ENCODE measurements at regions not wholly inside any gene's neighbourhood (a gene's known extent, or its start where the extent isn't known, plus 50 kb on each side); places are given as distances from the start of the nearest gene placed in this dataset.

DNA sequence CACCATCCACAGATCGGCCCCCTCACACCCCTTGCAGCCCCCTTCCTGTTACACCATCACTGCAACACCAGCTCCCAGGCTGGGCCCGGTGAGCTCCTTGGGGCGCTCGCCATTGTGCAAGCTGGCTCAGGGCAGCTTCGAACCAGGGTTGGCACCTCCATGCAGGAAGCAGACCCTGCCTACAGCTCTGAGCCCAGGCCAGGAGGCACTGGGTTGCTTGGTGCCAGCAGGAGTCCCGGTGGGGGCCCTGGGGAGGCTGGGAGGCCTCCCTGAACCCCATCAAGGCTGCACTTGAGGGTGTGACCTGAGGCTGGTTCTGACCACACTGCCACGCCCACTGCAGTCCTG lies 417.1 kb downstream of the CTTN start:
- Mint-ChIP-seq H3K9me3 (no peaks in the 10 kb centered on the region), H3K27ac (no peak overlapping the region), H3K36me3 (ENCODE audit: low read depth) (peaks cover 11% of the 10 kb centered on the region; the same call in 2 of the 3 replicates), H3K4me1 (peaks cover 4% of the 10 kb centered on the region), H3K4me3 (no peak overlapping the region), H3K27me3 (ENCODE audit: insufficient read depth, low read depth, poor library complexity) (peaks cover 21% of the 10 kb centered on the region)
- no peak for ATAC-seq
- H3K9me2 ChIP-seq (ENCODE audit: insufficient read depth) = peaks cover 9% of the 10 kb centered on the region; the same call in 1 of the 2 replicates
- H3K4me1 ChIP-seq (ENCODE audit: insufficient read depth) = no peaks in the 10 kb centered on the region
- H4K20me1 ChIP-seq (replicated peaks; ENCODE audit: insufficient read depth) = peaks cover 4% of the 10 kb centered on the region; the same call in 1 of the 2 replicates
- TF ChIP-seq CTCF (conservative IDR thresholded peaks at IDR 0.05; ENCODE audit: low read depth in 2 of 2) = no peak
- no peak for TF ChIP-seq ZNF331 (CRISPR knock-in tag; IDR thresholded peaks at IDR 0.05; ENCODE audit: low read depth)
- no peak for TF ChIP-seq EZH2 (IDR thresholded peaks at IDR 0.05; ENCODE audit: low read depth, unreplicated experiment)
- H3F3A ChIP-seq (replicated peaks; ENCODE audit: low read depth) = no peaks in the 10 kb centered on the region
- H3K27ac ChIP-seq (ENCODE audit: low read depth) = no peak overlapping the region
- H3K79me2 ChIP-seq (replicated peaks; ENCODE audit: insufficient read depth) = no peaks in the 10 kb centered on the region
- no peak for DNase-seq (ENCODE audit: low spot score)
- H3K4me2 ChIP-seq = no peak overlapping the region
- H3K4me3 ChIP-seq = no peak overlapping the region
- no peak overlapping the region for H2AFZ ChIP-seq
- H3K27me3 ChIP-seq (ENCODE audit: insufficient read depth) = no peaks in the 10 kb centered on the region
- H3K36me3 ChIP-seq (ENCODE audit: insufficient read depth) = no peaks in the 10 kb centered on the region

DNA sequence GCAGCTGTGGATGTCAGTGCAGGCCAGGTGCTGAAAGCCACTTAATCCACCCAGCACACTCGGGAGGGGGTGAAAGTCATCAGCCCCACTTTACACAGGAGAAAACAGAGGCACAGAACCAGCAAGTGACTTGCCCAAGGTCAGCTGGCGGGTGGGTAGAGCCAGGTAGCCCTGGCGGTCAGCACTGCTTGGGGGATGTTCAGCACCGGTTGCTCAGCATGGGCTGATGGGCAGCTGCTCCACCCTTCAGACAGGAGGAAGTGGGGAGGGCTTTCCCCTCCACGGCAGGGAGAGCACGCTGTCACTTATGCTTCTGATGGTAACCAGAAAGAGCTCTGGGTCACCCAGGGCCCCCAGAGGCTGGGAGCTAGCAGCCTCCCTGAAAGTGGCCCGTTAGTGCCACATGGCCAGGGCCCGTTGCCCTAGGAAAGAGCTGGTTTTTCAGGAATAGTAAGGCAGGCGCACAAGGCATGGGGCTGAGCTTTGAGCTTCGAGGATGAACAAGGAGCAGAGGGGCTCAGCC lies 417.9 kb downstream of the CTTN start:
- ATAC-seq = no peak

GRCh38 chr11:70818351-70818750 lies 420.0 kb downstream of the CTTN start:
- no peak for TF ChIP-seq JUNB (IDR thresholded peaks at IDR 0.05; ENCODE audit: unreplicated experiment)
- no peak for DNase-seq (ENCODE audit: low spot score)
- no peak overlapping the region for H3K27ac Mint-ChIP-seq
- Histone ChIP-seq H3K27me3 (ENCODE audit: insufficient read depth) (no peaks in the 10 kb centered on the region), H3K4me1 (ENCODE audit: insufficient read depth) (no peaks in the 10 kb centered on the region), H3F3A (replicated peaks; ENCODE audit: low read depth) (no peaks in the 10 kb centered on the region), H3K79me2 (replicated peaks; ENCODE audit: insufficient read depth) (no peaks in the 10 kb centered on the region), H3K4me2 (no peak overlapping the region), H4K20me1 (replicated peaks; ENCODE audit: insufficient read depth) (peaks cover 4% of the 10 kb centered on the region; the same call in 1 of the 2 replicates), H2AFZ (no peak overlapping the region), H3K36me3 (ENCODE audit: insufficient read depth) (no peaks in the 10 kb centered on the region), H3K27ac (ENCODE audit: low read depth) (no peak overlapping the region), H3K9me2 (ENCODE audit: insufficient read depth) (no peaks in the 10 kb centered on the region), H3K4me3 (no peak overlapping the region)
- peaks cover 11% of the 10 kb centered on the region for H3K27me3 Mint-ChIP-seq (ENCODE audit: insufficient read depth, low read depth, poor library complexity)
- no peak for ATAC-seq
- H3K9me3 Mint-ChIP-seq = no peaks in the 10 kb centered on the region; the same call in 2 of the 3 replicates
- no peak overlapping the region for H3K4me3 Mint-ChIP-seq
- peaks cover 5% of the 10 kb centered on the region; the same call in 2 of the 3 replicates for H3K36me3 Mint-ChIP-seq (ENCODE audit: low read depth)
- H3K4me1 Mint-ChIP-seq = peaks cover 4% of the 10 kb centered on the region; the same call in 2 of the 3 replicates

More for the DNA sequence above, 417.9 kb downstream of the CTTN start:
- DNase-seq (ENCODE audit: low spot score) = no peak
- no peak overlapping the region for H3K4me3 Mint-ChIP-seq
- TF ChIP-seq EZH2 (IDR thresholded peaks at IDR 0.05; ENCODE audit: low read depth, unreplicated experiment) = no peak
- H3K4me1 Mint-ChIP-seq = peaks cover 4% of the 10 kb centered on the region
- peaks cover 11% of the 10 kb centered on the region; the same call in 2 of the 3 replicates for H3K36me3 Mint-ChIP-seq (ENCODE audit: low read depth)
- H3F3A ChIP-seq (replicated peaks; ENCODE audit: low read depth) = no peaks in the 10 kb centered on the region
- no peaks in the 10 kb centered on the region for H3K79me2 ChIP-seq (replicated peaks; ENCODE audit: insufficient read depth)
- peaks cover 18% of the 10 kb centered on the region for H3K27me3 Mint-ChIP-seq (ENCODE audit: insufficient read depth, low read depth, poor library complexity)
- H2AFZ ChIP-seq = no peak overlapping the region
- no peaks in the 10 kb centered on the region for H3K27me3 ChIP-seq (ENCODE audit: insufficient read depth)
- peaks cover 4% of the 10 kb centered on the region; the same call in 1 of the 2 replicates for H4K20me1 ChIP-seq (replicated peaks; ENCODE audit: insufficient read depth)
- H3K9me2 ChIP-seq (ENCODE audit: insufficient read depth) = peaks cover 9% of the 10 kb centered on the region; the same call in 1 of the 2 replicates
- no peak overlapping the region for H3K4me2 ChIP-seq
- H3K27ac Mint-ChIP-seq = no peak overlapping the region
- no peak overlapping the region for H3K27ac ChIP-seq (ENCODE audit: low read depth)
- H3K4me1 ChIP-seq (ENCODE audit: insufficient read depth) = no peaks in the 10 kb centered on the region
- H3K4me3 ChIP-seq = no peak overlapping the region
- no peaks in the 10 kb centered on the region for H3K36me3 ChIP-seq (ENCODE audit: insufficient read depth)
- H3K9me3 Mint-ChIP-seq = no peaks in the 10 kb centered on the region

Measured in GM23338 (cell line).